Hepatocyte (in vitro differentiated cells): ENCODE measurements at regions not wholly inside any gene's neighbourhood (a gene's known extent, or its start where the extent isn't known, plus 50 kb on each side); places are given as distances from the start of the nearest gene placed in this dataset.

Experiments
- EZH2phosphoT487 ChIP-seq: fragments of 200-600 bp; sonication (generic); IDR thresholded peaks from one replicate; pipeline ENCODE4 v1.6.1; 2018; ENCODE audit warnings: antibody characterized with exemption, mild to moderate bottlenecking, low read depth, moderate library complexity; ENCODE audit not compliant: unreplicated experiment, severe bottlenecking
- TF ChIP-seq, protein P1 (sequence below): fragments of 200-600 bp; sonication (generic); IDR thresholded peaks from 2 replicates; pipeline ENCODE4 v1.5.1; 2016; ENCODE audit warnings: antibody characterized with exemption, mild to moderate bottlenecking; ENCODE audit not compliant: poor library complexity

DNA sequence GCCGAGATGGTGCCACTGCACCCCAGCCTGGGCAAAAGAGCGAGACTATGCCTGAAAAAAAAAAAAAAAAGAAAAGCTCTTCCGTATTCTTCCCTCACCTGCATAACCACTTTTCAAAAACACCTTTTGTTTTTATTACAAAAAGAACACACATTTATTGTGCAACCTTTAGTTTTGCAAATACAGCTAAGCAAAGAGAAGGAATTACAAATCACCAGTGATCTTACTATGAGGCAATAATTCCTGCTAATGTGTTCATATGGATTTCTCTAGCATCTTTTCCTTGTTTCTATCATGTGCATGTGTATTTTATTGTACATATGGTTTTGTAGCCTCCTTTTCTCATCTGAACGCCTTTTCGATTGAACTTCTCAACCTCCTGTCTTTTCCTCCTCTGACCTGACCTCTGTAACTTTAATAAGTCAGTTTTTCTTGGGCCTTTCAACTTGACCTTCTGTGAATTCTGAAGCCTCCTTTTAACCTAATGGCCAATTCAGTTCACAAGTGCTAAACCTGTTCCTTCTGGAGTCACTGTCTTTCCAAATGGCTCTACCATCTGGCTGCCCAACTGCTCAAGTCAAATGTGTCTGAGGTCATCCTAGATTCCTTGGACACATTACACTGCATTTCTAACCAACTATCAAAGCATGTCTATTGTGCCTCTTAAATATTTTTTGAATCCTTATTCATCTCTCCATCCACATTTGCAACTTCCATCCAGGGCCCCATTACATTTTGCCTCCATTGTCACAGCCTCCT lies 59.1 kb upstream of the DAPL1 start:
- TF ChIP-seq EZH2phosphoT487 = no peak
- TF ChIP-seq, protein P1, sequence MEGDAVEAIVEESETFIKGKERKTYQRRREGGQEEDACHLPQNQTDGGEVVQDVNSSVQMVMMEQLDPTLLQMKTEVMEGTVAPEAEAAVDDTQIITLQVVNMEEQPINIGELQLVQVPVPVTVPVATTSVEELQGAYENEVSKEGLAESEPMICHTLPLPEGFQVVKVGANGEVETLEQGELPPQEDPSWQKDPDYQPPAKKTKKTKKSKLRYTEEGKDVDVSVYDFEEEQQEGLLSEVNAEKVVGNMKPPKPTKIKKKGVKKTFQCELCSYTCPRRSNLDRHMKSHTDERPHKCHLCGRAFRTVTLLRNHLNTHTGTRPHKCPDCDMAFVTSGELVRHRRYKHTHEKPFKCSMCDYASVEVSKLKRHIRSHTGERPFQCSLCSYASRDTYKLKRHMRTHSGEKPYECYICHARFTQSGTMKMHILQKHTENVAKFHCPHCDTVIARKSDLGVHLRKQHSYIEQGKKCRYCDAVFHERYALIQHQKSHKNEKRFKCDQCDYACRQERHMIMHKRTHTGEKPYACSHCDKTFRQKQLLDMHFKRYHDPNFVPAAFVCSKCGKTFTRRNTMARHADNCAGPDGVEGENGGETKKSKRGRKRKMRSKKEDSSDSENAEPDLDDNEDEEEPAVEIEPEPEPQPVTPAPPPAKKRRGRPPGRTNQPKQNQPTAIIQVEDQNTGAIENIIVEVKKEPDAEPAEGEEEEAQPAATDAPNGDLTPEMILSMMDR = no peak
